ENCODE measurements at regions not wholly inside any gene's neighbourhood (a gene's known extent, or its start where the extent isn't known, plus 50 kb on each side); places are given as distances from the start of the nearest gene placed in this dataset.

DNA sequence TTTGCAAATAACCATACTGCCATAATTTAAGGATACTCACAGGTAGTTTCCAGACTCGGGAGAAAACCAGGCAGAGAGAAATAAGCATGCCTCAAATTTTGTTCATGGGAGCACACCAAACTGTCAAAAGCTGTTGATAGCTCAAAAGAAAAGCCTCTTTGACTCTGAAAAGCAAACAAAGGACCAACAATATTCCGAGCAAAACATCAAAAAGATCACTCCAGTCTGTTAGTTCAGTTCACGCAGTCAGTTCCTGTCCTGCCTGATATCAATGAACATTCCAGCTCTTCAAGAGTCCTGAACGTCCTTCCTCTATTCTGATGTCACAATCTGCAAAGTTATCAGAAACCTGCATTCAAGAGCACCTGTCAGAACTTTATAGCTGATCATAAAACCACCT lies 78.7 kb downstream of the RRM2 start:
- DNase-seq (ENCODE audit: low read depth), result no peak

- no peak for DNase-seq (ENCODE audit: low read depth)
Observed at GRCh38 chr2:10202131-10202665, 79.7 kb downstream of the RRM2 start.

DNA sequence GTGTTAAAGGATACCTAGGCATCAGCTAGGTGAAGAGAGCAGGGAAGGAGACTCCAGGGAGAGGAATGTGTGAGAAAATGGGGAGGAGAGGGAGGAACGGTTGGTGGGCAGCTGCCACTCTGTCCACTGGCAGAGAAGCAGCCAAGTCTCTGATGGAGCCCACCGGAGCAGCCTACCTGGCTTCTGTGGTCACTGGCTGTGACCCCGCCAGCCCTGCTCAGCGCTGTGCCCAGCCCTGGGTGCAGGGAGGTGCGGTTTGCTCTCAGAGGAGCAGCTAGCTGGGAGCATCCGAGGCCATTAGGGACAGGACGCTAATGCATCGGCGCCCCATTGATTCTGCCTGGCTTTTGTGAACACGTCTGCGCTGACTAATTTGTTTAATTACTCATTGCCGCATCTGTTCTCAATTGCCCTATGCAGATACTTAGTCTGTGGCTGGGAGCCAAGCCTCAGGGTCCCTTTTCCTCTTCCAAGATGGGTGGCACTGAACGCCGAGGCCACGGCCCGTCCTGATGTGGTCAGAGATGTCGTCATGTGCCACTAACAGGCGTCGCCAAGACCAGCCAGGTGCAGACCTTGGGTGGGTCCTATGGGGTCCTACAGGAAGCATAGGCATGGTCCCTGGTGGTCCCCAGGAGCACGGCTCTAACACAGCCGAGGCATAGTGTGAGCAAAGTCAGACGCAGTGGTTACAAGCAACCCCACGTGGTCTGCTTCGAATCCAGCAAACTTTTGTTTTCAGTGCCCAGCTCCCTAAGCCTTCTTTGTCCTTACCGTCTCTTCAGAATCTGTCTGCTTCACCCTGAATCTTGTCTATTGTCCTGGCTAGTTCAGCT lies 82.0 kb downstream of the RRM2 start:
- no peak for DNase-seq (ENCODE audit: low read depth)

DNA sequence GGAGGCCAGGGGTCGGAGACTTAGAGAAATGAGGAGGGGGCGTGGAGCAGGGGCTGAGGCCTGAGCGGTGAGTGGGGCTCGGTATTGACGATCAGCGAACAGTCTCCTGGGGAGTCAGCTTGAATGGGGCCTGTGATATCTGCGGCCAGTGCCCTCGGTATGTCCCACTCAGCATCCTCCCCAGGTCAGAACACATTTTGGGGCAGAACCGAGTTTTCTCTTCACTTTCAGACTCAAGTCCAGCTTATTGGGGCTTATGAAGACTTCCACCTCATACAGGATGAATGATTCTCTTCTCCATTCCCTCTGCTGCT lies 82.6 kb downstream of the RRM2 start:
- no peak for DNase-seq (ENCODE audit: low read depth)

DNA sequence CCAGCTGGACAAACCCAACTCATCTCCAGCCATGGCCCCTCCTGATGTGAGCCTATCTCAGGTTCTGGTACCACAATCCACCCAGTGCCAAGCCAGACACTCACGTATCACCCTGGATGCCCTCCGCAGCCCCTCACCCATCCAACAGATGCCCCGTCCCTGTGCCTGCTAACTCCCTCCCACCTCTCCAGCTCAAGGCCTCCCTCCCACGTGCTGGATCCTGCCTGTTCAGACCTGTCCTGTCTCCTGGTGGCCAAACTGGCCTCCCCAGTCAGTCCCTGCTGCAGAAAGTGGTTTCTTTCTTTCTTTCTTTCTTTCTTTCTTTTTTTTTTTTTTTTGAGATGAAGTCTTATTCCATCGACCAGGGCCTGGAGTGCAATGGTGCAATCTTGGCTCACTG lies 86.2 kb downstream of the RRM2 start:
- DNase-seq (ENCODE audit: low read depth), result no peak

GRCh38 chr2:10209406-10209935 lies 86.9 kb downstream of the RRM2 start:
- no peak for DNase-seq (ENCODE audit: low read depth)

DNA sequence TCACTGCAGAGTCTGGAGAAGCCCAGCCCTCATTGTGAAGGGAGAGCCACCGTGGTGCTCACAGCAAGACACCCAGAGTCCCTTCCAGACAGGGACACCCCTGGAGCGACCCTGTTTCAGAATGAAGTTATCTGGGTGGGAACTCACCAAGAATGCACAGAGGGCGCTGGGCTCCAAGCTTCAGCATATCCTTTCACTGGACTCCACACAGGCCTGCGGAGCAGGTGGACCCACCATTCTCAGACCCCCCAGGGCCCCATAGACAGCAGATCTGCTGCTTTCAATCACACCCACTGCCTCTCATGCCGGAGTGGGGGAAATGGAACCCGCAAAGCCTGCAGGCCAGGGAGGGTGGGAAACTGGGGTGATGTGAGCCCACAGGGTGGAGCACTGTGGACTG lies 87.8 kb downstream of the RRM2 start:
- no peak for DNase-seq (ENCODE audit: low read depth)

DNA sequence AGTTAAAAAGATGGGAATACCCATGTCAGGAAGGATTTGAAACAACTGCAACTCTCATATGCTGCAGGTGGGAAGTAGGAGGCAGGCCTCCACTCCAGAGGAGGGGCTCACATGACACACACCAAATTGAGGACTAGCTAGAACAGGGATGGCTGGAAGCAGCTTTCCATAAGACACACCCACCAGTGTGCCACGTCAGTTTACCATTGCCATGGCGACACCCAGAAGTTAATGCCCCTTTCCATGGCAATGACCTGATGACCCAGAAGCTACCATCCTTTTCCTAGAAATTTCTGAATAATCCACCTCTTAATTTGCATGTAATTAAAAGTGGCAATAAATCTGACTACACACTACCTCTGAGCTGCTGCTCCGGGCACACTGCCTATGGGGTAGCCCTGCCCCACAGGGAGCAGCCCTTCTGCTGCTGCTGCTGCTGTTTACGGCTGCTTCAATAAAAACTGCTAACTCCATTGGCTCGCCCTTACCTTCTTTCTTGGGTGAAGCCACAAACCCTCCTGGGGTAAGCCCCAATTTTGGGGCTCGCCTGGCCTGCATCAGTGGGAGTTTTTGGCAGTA lies 89.4 kb downstream of the RRM2 start:
- DNase-seq (ENCODE audit: low read depth), result no peak

DNA sequence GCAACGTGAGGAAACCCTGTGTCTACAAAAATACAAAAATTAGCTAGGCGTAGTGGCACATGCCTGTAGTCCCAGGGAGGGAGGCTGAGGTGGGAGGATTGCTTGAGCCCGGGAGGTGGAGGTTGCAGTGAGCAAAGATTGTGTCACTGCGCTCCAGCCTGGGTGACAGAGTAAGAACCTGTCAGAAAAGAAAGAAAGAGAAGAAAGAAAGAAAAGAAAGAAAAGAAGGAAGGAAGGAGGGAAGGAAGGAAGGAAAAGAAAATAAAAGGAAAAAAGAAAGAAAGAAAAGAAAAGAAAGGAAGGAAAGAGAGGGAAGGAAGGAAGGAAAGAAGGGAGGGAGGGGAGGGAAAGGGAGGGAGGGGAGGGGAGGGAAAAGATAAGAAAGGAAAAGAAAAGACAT lies 89.9 kb upstream of the HPCAL1 start:
- DNase-seq (ENCODE audit: low read depth), result no peak

DNA sequence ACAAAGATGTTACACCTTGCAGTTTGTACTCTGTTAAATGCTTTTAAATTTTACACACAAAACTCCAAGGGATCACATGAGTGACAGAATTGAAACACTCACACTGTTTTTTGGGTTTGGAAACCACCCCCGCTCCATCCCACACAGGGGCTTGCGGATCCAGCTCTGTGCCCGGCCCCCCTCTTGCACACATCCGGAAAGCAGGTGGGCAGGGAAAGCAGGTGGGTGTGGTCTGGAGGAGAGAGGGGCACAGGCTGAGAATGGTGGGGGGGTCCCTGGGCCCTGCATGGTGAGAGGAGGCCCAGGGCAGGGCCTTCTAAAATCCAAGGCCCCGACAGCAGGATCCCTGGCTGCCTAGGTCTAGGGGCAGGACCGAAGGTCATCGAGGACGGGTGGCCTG lies 88.5 kb upstream of the HPCAL1 start:
- DNase-seq (ENCODE audit: low read depth), result no peak

- no peak for DNase-seq (ENCODE audit: low read depth)
Observed at GRCh38 chr2:10215393-10215935, 87.2 kb upstream of the HPCAL1 start.

DNA sequence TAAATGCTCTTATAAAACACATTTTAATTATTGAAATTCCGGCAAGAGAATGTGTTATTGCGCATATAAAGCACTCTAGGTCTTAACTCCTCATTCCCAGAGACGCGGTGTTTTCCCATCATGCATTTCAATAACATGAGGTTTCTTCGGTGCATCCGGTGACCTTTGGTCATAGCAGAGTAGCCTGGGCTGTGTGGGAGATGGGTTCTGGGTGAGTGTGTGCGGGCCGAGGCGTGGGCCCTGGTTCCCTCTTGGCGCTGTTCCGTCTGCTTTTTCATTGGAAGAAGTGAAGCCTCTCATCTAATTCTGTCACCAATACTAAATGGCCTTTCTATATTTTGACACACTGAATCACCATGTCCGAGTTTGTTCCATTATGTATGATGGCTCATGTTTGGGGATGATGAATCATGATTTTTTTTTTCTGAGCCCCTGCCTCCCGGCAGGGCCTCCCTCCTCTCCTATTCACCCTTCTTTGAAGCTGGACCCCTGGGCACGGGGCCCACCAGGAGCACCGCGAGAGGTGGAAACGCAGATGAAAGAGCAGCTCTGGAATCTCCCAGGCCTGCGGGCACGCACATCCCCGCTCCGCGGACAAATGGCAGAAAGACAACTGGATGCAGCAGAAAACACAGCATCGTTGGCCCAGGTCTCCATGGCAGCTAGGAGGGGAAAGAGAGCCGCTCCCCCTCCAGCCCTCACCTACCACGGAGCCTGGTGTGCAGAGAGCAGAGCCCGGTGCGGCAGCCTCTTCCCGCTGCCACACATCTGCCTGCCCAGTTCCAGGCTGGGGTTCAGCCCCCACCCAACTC lies 85.8 kb upstream of the HPCAL1 start:
- no peak for DNase-seq (ENCODE audit: low read depth)

DNA sequence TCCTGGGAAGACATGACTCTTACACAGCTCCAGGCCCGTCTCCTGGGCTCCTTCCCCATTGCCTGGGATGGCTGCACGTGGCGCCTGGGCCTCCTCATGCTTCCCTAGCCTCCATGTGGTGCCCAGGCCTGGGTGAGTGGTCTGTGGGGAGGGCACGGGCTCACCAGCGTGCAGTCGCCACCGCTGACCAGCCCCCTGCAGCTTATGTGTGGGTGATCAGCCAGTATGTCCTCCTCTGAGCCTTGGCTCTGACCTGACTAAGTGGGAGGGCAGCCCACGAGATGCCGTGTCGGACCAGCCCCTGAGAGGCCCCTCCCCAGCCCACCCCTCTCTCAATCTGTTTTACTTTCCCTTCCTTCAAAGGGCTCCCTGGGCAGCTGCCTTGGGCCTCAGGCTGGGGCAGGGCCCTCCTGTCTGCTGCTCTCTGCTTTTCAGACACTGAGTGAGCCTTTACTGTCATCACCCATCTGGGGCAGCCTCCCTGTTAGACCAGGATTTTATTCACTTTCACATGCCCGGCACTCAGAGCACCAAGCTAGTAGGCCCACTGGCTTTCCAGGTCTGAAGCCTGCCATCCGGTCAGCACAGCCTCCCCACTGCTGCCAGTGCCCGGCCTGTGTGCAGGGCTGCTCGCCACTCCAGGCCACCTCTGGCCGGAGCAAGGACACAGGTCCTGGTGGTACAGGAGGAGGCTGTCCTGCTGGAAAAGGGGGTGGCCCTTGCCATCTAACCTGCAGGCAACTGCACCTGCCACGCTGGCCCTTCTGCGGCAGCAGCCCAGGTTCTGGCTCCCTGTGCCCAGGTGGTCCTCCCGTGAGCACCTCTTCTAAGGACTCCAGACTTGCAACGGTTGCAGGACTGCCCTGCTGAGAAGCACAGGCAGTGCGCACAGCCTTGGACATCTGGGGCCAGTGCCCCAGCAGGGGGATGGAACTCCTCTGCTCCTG lies 84.9 kb upstream of the HPCAL1 start:
- DNase-seq (ENCODE audit: low read depth), result no peak

DNA sequence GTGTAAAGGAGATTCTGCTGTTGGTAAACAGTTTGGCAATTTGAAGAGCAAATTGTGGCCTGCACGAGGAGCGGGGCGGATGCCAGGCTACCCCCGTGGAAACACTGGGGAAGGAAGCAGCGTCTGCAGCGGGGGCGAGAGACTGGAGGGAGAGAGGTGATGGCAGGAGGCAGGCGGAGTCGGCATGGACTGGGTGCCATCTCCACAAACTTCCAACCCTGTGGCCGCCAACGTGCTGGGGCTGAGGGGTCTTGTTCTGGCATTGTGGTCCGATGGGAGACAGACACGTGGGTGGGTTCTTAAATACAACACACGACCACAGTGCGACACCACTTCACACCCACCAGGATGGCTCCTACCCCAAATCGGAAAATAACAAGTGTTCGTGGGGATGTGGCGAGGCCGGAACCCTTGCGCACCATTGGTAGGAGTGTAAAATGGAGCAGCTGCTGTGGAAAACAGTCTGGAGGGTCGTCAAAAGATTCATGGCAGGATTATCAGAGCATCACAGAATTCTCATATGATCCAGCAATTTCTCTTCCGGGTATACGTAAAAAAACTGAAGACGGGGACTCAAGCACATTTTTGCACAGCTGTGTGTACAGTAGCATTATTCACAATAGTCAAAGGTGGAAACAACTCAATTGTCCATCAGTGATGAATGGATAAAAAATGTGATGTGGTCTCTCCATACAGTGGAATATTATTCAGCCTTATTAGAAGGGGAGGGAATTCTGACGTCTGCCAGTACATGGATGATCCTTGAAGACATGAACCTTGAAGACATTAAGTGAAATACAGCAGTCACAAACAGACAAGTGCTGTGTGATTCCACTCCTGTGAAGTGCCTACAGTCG lies 82.4 kb upstream of the HPCAL1 start:
- peak; percentile 74 for DNase-seq (ENCODE audit: low read depth)

DNA sequence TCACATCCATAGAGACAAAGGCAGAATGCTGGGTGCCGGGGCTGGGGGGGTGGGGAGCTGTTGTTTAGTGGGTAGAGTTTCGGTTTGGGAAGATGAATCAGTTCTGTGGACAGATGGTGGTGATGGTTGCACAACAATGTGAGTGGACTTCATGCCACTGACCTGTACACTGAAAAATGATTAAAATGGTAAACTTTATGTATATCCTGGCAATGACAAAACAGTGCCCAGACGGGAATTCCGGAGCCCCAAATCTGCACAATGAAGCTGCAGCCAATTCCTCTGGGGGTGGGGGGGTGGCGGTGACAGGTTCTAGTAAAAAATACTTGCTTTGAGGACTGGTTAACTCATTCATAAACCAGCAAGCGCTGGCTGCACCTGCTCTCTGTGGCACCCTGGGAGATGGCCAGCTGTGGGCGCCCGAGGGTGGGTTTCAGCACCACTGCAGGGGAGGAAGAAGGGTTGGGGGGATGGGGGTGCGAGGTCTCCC lies 81.8 kb upstream of the HPCAL1 start:
- DNase-seq (ENCODE audit: low read depth), result peak; percentile 88

DNA sequence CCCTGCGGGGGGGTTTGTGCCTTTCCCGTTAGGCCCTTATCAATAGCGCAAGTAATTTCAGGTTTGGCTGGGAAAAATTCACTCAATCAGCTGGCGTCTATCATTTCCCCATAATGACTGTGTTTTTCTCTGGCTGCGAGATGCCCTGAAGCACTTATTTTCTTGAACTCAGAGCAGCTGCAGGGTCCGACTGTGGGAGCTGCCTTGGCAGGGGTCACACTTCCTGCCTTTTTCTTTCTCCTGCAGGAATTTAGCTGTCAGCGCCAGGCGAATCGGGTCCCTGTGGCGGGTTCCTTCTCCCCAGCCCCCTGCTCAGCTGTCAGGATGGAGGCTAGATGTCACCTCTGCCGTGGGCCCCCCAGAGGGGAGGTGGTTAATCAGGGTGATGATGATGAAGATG lies 81.3 kb upstream of the HPCAL1 start:
- DNase-seq (ENCODE audit: low read depth), result no peak

DNA sequence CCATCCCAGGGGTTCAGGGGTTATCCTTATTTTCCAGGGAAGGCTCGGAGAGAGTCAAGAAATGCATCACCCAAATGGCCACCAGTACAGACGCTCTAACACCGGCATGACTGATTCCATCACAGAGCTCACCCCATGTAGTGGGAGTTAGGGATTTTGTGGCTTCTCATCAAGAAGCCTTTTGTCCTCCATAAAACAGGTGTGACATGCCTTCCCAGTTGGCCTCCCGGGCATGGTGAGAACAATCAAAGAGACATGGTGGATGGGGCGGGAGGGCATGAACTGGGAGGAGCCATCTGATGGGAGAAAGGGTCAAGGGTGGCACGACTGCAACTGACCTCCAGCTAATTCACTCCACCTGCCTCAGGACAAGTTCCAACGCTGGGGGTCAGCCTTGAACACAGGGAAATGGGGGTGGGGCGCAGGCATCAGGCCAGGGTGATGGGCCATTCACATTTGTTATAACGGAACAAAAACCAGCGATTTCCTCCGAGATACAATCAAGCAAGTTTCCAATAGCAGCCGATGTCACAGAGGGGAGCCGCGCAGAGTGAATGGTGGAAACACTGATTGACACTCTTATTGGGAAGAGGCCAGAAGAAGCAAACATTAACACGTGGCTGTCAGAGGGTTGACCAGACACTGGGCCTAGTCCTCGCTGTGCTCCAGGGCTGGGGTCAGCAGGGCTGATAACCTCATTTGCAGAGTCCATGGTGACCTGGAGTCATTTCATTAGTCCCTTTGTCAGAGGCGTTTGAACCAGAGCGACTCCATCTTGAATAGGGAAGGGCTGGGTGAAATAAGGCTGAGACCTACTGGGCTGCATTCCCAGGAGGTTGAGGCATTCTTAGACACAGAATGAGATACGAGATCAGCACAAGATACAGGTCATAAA lies 80.5 kb upstream of the HPCAL1 start:
- DNase-seq (ENCODE audit: low read depth), result no peak

DNA sequence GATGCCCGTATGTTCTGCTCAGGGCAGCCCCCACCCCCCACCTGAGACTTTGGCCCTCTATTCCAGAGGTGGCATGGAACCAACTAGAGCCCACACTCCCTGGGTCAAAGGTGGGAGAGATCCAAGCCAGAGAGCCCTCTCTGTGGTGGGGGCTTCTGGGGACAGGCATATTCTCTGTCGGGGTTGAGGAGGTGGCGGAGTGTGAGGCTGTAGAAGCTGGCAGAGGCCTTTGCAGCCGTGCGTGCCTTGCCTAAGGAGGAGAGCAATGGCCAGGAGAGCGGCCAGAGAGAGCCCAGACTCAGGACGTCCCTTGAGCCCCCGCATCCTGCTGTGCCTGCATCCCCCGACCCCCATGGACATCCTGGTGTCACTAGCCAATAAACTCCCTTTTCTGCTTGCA lies 79.2 kb upstream of the HPCAL1 start:
- no peak for DNase-seq (ENCODE audit: low read depth)
